ENCODE measurements at regions not wholly inside any gene's neighbourhood (a gene's known extent, or its start where the extent isn't known, plus 50 kb on each side); places are given as distances from the start of the nearest gene placed in this dataset.

- DNase-seq (ENCODE audit: low read depth in 2 of 2) = no peak
These were observed 155.0 kb upstream of the KCTD1 start for GRCh38 chr18:26703170-26703930.

DNA sequence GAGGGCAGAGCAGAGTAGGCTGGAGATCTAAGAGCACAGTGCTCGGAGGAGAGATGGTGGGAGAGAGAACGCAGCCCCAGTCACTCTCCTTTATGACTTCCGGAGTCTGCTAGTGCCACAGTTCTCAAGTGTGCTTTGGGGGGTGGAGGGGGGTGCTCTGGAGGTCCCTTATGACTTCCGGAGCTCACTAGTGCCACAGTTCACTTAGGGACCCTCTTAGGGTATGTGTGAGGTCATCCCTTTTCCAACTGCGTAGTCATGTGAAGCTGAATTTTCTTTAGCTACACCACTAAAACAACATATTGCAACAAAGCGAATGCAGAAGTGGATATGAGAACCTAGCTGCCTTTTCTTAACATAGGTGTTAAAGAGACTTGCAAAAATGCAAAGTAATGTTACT lies 153.7 kb upstream of the KCTD1 start:
- DNase-seq (ENCODE audit: low read depth in 2 of 2) = no peak

- DNase-seq (ENCODE audit: low read depth in 2 of 2) = no peak
These were observed 152.4 kb upstream of the KCTD1 start for GRCh38 chr18:26700728-26701127.

GRCh38 chr18:26700201-26700600 lies 151.8 kb upstream of the KCTD1 start:
- DNase-seq (ENCODE audit: low read depth in 2 of 2) = no peak

GRCh38 chr18:26697186-26697884 lies 149.0 kb upstream of the KCTD1 start:
- no peak for DNase-seq (ENCODE audit: low read depth in 2 of 2)

DNA sequence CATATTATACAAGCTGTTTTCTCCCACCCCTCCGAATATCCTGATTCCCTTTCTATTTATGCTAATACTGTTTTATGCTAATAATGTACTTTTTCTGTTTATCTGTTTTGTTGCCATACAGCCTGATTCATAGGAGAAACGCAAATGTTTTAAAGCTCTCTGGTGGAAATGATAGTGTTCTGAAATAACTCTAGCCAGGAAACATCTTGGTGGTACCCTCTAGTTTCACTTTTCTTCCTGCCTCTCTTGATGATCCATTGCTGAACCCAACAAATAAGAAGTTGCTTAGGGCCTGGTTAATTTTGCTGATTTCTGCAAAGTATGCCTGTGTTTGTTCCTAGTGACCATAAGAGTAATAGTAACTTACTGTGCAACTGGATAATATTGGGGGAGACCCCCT lies 148.4 kb upstream of the KCTD1 start:
- no peak for DNase-seq (ENCODE audit: low read depth in 2 of 2)

DNA sequence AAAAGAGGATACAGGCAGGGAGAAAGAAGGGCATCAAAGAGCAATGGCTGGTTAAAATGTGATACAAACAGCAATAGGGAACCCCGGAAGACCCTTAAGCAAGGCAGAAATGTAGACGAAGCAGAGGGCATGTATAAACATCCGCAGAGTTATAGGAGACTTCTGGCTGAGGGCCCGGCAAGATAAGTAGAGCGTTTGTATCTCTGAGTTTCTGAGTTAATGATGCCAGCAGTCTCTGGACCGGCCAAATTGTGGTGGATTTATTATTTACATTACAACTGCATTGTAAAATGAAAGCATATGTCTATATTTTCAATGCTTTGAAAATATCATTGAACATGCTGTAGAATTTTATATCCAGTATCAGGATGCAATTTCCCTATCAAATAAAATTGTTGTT lies 148.0 kb upstream of the KCTD1 start:
- DNase-seq (ENCODE audit: low read depth in 2 of 2) = no peak

- no peak for DNase-seq (ENCODE audit: low read depth in 2 of 2)
These were observed 141.0 kb upstream of the KCTD1 start for GRCh38 chr18:26689226-26689879.

GRCh38 chr18:26686532-26686931 lies 138.2 kb upstream of the KCTD1 start:
- no peak for DNase-seq (ENCODE audit: low read depth in 2 of 2)

- no peak for DNase-seq (ENCODE audit: low read depth in 2 of 2)
These were observed 137.2 kb upstream of the KCTD1 start for GRCh38 chr18:26685438-26686157.

GRCh38 chr18:26677957-26678356 lies 129.6 kb upstream of the KCTD1 start:
- no peak for DNase-seq (ENCODE audit: low read depth in 2 of 2)

- no peak for DNase-seq (ENCODE audit: low read depth in 2 of 2)
These were observed 118.7 kb upstream of the KCTD1 start for GRCh38 chr18:26667046-26667445.

DNA sequence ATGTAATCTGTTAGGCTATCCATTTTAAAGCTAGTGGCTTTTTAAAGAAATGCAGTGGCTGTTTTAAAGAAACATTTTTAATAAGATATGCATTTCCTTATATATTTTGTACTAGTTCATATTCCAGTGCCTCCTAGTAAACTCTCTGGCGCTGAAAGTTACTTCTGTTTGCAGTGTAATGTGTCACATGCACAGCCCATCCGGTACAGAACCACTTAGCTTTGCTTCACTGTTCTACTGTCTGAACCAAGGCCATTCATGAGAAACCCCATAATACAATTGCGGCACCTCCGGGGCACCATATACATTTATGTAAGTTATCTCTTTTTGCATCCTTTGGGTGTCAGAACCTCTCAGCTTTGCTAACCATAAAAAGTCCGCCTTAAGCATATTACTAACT lies 114.6 kb upstream of the KCTD1 start:
- no peak for DNase-seq (ENCODE audit: low read depth in 2 of 2)

- DNase-seq (ENCODE audit: low read depth in 2 of 2) = no peak
These were observed 109.6 kb upstream of the KCTD1 start for GRCh38 chr18:26657631-26658581.

DNA sequence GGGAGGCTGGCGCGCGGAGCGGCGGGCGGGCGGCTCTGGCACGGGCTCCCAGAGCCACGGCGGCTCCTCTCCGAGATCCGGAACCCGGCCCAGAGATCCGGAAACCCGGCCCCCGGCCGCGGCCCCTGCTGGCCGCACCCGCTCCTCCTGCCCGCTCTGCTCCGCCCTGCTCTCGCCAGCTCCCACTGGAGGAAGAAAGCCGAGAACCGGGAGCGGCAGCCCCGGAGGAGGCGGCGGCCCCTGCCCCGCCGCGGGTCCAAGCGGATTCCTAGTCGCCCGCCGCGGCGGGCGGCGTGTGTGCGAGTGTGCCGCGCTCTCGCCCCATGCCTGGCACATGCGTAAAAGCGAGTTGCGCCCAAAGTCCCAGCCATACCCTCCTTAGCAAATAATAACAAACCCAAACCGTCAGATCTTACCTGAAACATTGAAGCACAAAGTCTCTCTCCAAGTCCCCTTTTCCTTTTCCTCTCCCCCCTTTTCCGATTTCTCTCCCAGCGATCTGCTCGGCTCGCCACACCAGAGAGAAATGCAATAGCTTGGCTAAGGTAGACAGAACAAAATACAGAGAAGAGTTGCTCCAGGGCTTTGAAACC lies 108.7 kb upstream of the KCTD1 start:
- DNase-seq (ENCODE audit: low read depth in 2 of 2) = peak; percentile 18 to 64

GRCh38 chr18:26656431-26656943 lies 108.1 kb upstream of the KCTD1 start:
- no peak for DNase-seq (ENCODE audit: low read depth in 2 of 2)

DNA sequence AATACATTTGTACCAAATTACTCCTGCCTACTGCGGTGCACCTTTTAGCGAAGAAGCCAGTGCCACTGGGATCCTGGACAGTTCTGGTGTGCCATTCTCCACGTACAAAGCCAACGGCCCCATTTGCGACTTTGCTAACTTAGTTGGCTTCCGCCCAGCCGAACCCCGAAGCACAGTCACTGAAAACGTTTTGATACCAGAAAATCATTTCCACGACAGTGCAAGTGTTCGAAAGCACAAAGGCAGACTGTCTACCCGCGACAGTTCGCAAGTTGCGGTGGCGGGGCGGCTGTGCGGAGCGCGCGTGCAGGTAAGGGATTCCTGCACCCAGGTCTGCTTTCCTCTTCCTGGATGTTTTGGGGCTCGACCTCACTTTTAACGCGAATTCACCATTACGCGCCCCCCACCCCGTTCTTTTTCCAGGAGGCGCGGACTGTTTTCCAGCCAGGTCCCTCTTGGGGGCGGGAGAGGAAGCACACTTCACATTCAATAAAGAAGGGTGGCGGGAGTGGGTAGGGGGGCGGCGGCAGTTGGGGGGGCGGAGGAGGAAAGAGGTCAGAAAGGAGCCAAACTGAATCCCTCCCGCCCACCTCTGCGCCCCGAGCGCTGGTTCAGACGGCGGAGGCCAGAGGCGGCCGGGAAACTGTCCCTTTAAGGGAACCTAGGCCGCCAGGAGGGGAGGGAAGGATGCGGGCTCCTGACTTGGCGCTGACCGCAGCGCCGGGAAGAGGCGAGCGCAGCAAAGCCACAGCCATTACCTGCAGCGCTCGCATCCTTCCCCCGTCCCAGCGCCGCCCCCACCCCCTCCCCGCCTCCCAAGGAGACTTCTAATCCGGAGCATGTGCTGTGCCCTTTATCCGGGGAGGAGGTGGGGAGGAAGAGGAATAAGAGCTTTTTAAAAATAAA lies 107.4 kb upstream of the KCTD1 start:
- DNase-seq (ENCODE audit: low read depth in 2 of 2) = peak in 1 of 2 donors; percentile 37

- no peak for DNase-seq (ENCODE audit: low read depth in 2 of 2)
These were observed 106.5 kb upstream of the KCTD1 start for GRCh38 chr18:26654616-26655524.
